GM12801 (cell line): ENCODE measurements at regions not wholly inside any gene's neighbourhood (a gene's known extent, or its start where the extent isn't known, plus 50 kb on each side); places are given as distances from the start of the nearest gene placed in this dataset.

ENCODE experiments used
- CTCF ChIP-seq: IDR thresholded peaks from one replicate; pipeline ENCODE4 v1.5.1; 2011; ENCODE audit warnings: control low read depth; ENCODE audit not compliant: insufficient read length; ENCODE audit errors: extremely low read depth

- no peak for TF ChIP-seq CTCF
These were observed 250.7 kb upstream of the MYO3A start for GRCh38 chr10:25683344-25683743.

- TF ChIP-seq CTCF = no peak
These were observed 246.5 kb upstream of the MYO3A start for GRCh38 chr10:25687521-25687920.

- no peak for TF ChIP-seq CTCF
These were observed 244.5 kb upstream of the MYO3A start for GRCh38 chr10:25689346-25690100.

- no peak for TF ChIP-seq CTCF
These were observed 241.3 kb upstream of the MYO3A start for GRCh38 chr10:25692761-25693160.

GRCh38 chr10:25694206-25694933 lies 239.7 kb upstream of the MYO3A start:
- no peak for TF ChIP-seq CTCF

GRCh38 chr10:25694971-25695370 lies 239.1 kb upstream of the MYO3A start:
- no peak for TF ChIP-seq CTCF

- no peak for TF ChIP-seq CTCF
These were observed 238.4 kb upstream of the MYO3A start for GRCh38 chr10:25695586-25695985.
